OCI-LY7 (cell line): ENCODE measurements at regions not wholly inside any gene's neighbourhood (a gene's known extent, or its start where the extent isn't known, plus 50 kb on each side); places are given as distances from the start of the nearest gene placed in this dataset.

Source experiments
- BruUV-seq: library from RNA; stranded (reverse); fragments of 400-500 nt; replicated peaks from 2 replicates; lab custom pipeline; 2021; lab: Mats Ljungman, UMichigan
- CTCF ChIA-PET: fragments of 300-600 bp; sonication (Branson Sonifier 250); formaldehyde crosslinking; loops from one replicate; lab custom pipeline; 2022; ENCODE audit warnings: antibody characterized with exemption; ENCODE audit not compliant: unreplicated experiment; lab: Charles Lee
- POLR2A ChIA-PET: fragments of 300-600 bp; sonication (Branson Sonifier 250); formaldehyde crosslinking; loops from one replicate; lab custom pipeline; 2022; ENCODE audit warnings: antibody characterized with exemption; lab: Charles Lee
- DNase-seq: peaks from one replicate; pipeline ENCODE4 v3.0.0-alpha.2; 2015; ENCODE audit warnings: low spot score
- H2AFZ ChIP-seq: fragments of 200-600 bp; sonication (generic), shearing (Covaris generic); 2 replicates; pipeline ENCODE4 v1.6.1; 2014; ENCODE audit warnings: mild to moderate bottlenecking, antibody characterized with exemption, low read length, moderate library complexity
- H3K27ac ChIP-seq: fragments of 200-600 bp; sonication (generic); 2 replicates; pipeline ENCODE4 v1.5.1; 2014; ENCODE audit warnings: mixed run types, low read depth, mild to moderate bottlenecking, moderate library complexity, low read length, inconsistent platforms; ENCODE audit not compliant: poor library complexity, severe bottlenecking
- H3K36me3 ChIP-seq: fragments of 200-600 bp; sonication (generic); 2 replicates; pipeline ENCODE4 v1.6.1; 2014; ENCODE audit warnings: mild to moderate bottlenecking, antibody characterized with exemption, low read length, moderate library complexity, mixed read lengths; ENCODE audit not compliant: insufficient read depth
- H3K4me1 ChIP-seq: fragments of 200-600 bp; sonication (generic); 2 replicates; pipeline ENCODE4 v1.5.1; 2014; ENCODE audit warnings: mild to moderate bottlenecking, low read length; ENCODE audit not compliant: insufficient read depth, poor library complexity, severe bottlenecking
- H3K4me2 ChIP-seq: fragments of 200-600 bp; sonication (generic); 2 replicates; pipeline ENCODE4 v1.6.1; 2014; ENCODE audit warnings: mild to moderate bottlenecking, low read length
- H3K4me3 ChIP-seq: fragments of 200-600 bp; sonication (generic); 2 replicates; pipeline ENCODE4 v1.5.1; 2014; ENCODE audit warnings: mild to moderate bottlenecking, low read depth, low read length; ENCODE audit not compliant: poor library complexity, severe bottlenecking
- H3K79me2 ChIP-seq: fragments of 200-600 bp; sonication (generic); 2 replicates; pipeline ENCODE4 v1.6.1; 2016; ENCODE audit warnings: low read depth, mild to moderate bottlenecking, low read length, moderate library complexity, mixed read lengths; ENCODE audit not compliant: insufficient read depth
- H3K9me2 ChIP-seq: fragments of 200-600 bp; sonication (generic); 2 replicates; pipeline ENCODE4 v1.6.1; 2016; ENCODE audit warnings: mild to moderate bottlenecking, low read length, mixed read lengths; ENCODE audit not compliant: insufficient read depth
- H3K9me3 ChIP-seq: fragments of 200-600 bp; sonication (generic); 2 replicates; pipeline ENCODE4 v1.6.1; 2014; ENCODE audit warnings: mild to moderate bottlenecking, mixed run types, low read length, mixed read lengths
- H4K20me1 ChIP-seq: fragments of 200-600 bp; sonication (generic); 2 replicates; pipeline ENCODE4 v1.6.1; 2014; ENCODE audit warnings: mild to moderate bottlenecking, antibody characterized with exemption, low read length, moderate library complexity, mixed read lengths; ENCODE audit not compliant: insufficient read depth
- CTCF ChIP-seq: fragments of 200-600 bp; sonication (generic); conservative IDR thresholded peaks from 2 replicates; pipeline ENCODE4 v1.5.1; 2014; ENCODE audit warnings: mild to moderate bottlenecking, antibody characterized with exemption, low read length, moderate library complexity, mixed read lengths
- EZH2phosphoT487 ChIP-seq: fragments of 200-600 bp; sonication (generic); IDR thresholded peaks from 2 replicates; pipeline ENCODE4 v1.6.1; 2018; ENCODE audit warnings: low read depth, borderline replicate concordance, mild to moderate bottlenecking, mixed run types, antibody characterized with exemption, low read length, moderate library complexity, mixed read lengths
- intact Hi-C: fragments of 100-400 bp; cut with micrococcal nuclease; formaldehyde crosslinking; loops from one replicate; pipeline ENCODE4 v1.10.0; 2022; ENCODE audit not compliant: unreplicated experiment

- intact Hi-C loops, result no loop called here
- no peaks in the 10 kb centered on the region for H4K20me1 ChIP-seq
- POLR2A ChIA-PET, result no interaction called here
These were observed 334.3 kb downstream of the FIGN start for GRCh38 chr2:163401481-163401880.

GRCh38 chr2:163397451-163397850, 338.4 kb downstream of the FIGN start:
- H3K4me3 ChIP-seq, result no peak overlapping the region
- H3K9me3 ChIP-seq, result no peaks in the 10 kb centered on the region
- DNase-seq, result no peak
- H3K36me3 ChIP-seq, result no peaks in the 10 kb centered on the region
- intact Hi-C loops, result no loop called here
- no peaks in the 10 kb centered on the region for H4K20me1 ChIP-seq
- no peaks in the 10 kb centered on the region for H3K79me2 ChIP-seq
- H3K4me2 ChIP-seq, result no peak overlapping the region
- H3K9me2 ChIP-seq, result no peaks in the 10 kb centered on the region
- no peak overlapping the region for H2AFZ ChIP-seq
- BruUV-seq, result no TSS peak
- no peak overlapping the region for H3K27ac ChIP-seq
- ChIA-PET POLR2A (interaction anchor here (0.6 to 1.6 kb wide), 2 partner anchors 14 to 334 kb away, joined by 3 to 4 read pairs; no protein-coding TSS in a partner anchor), CTCF (no interaction called here)
- no peaks in the 10 kb centered on the region for H3K4me1 ChIP-seq
- TF ChIP-seq CTCF (no peak), EZH2phosphoT487 (no peak)

More at GRCh38 chr2:163401481-163401880, 334.3 kb downstream of the FIGN start:
- Histone ChIP-seq H3K4me1 (no peaks in the 10 kb centered on the region), H3K4me2 (no peak overlapping the region), H3K36me3 (no peaks in the 10 kb centered on the region), H3K27ac (no peak overlapping the region), H3K9me2 (no peaks in the 10 kb centered on the region), H2AFZ (no peak overlapping the region), H3K4me3 (no peak overlapping the region), H3K79me2 (no peaks in the 10 kb centered on the region), H3K9me3 (no peaks in the 10 kb centered on the region)
- no peak for DNase-seq
- CTCF ChIA-PET, result no interaction called here
- TF ChIP-seq CTCF (no peak), EZH2phosphoT487 (no peak)
- no TSS peak for BruUV-seq

- intact Hi-C loops, result no loop called here
- no peak for DNase-seq
- TF ChIP-seq CTCF (no peak), EZH2phosphoT487 (no peak)
- Histone ChIP-seq H3K4me2 (no peak overlapping the region), H4K20me1 (no peaks in the 10 kb centered on the region), H3K9me3 (no peaks in the 10 kb centered on the region), H3K4me1 (no peaks in the 10 kb centered on the region), H2AFZ (no peak overlapping the region), H3K9me2 (no peaks in the 10 kb centered on the region), H3K79me2 (no peaks in the 10 kb centered on the region), H3K4me3 (no peak overlapping the region), H3K27ac (no peak overlapping the region), H3K36me3 (no peaks in the 10 kb centered on the region)
- BruUV-seq, result no TSS peak
- ChIA-PET CTCF (no interaction called here), POLR2A (no interaction called here)
These were observed 340.2 kb downstream of the FIGN start for GRCh38 chr2:163395602-163396001.
